DOHH2 (cell line): ENCODE measurements at regions not wholly inside any gene's neighbourhood (a gene's known extent, or its start where the extent isn't known, plus 50 kb on each side); places are given as distances from the start of the nearest gene placed in this dataset.

Source experiments
- H3F3A ChIP-seq: fragments of 200-600 bp; sonication (generic), shearing (Covaris generic); 2 replicates; pipeline ENCODE4 v1.6.0; 2016; ENCODE audit warnings: antibody characterized with exemption, mild to moderate bottlenecking; ENCODE audit not compliant: control insufficient read depth, insufficient read depth
- H3K27ac ChIP-seq: fragments of 200-600 bp; sonication (generic); 2 replicates; pipeline ENCODE4 v1.5.1; 2014; ENCODE audit warnings: low read depth, mild to moderate bottlenecking, low read length, moderate library complexity
- H3K27me3 ChIP-seq: fragments of 200-600 bp; sonication (generic); 2 replicates; pipeline ENCODE4 v1.6.1; 2014; ENCODE audit warnings: mild to moderate bottlenecking, low read length, mixed read lengths; ENCODE audit not compliant: control insufficient read depth
- H3K36me3 ChIP-seq: fragments of 200-600 bp; sonication (generic); 2 replicates; pipeline ENCODE4 v1.6.1; 2014; ENCODE audit warnings: mild to moderate bottlenecking, low read length, moderate library complexity, mixed read lengths; ENCODE audit not compliant: control insufficient read depth
- H3K4me1 ChIP-seq: fragments of 200-600 bp; sonication (generic); 2 replicates; pipeline ENCODE4 v1.6.1; 2014; ENCODE audit warnings: mild to moderate bottlenecking, low read length, mixed read lengths; ENCODE audit not compliant: control insufficient read depth
- H3K4me2 ChIP-seq: fragments of 200-600 bp; sonication (generic); 2 replicates; pipeline ENCODE4 v1.6.0; 2014; ENCODE audit warnings: mild to moderate bottlenecking, low read length, moderate library complexity
- H3K4me3 ChIP-seq: fragments of 200-600 bp; sonication (generic); 2 replicates; pipeline ENCODE4 v1.5.1; 2014; ENCODE audit warnings: mild to moderate bottlenecking, low read length, mixed read lengths
- H3K79me2 ChIP-seq: fragments of 200-600 bp; sonication (generic); 2 replicates; pipeline ENCODE4 v1.6.1; 2014; ENCODE audit warnings: mild to moderate bottlenecking, low read length, mixed read lengths; ENCODE audit not compliant: control insufficient read depth
- H3K9me2 ChIP-seq: fragments of 200-600 bp; sonication (generic); replicated peaks from 2 replicates; pipeline ENCODE4 v1.6.1; 2014; ENCODE audit warnings: mild to moderate bottlenecking, low read length, mixed read lengths; ENCODE audit not compliant: control insufficient read depth
- H3K9me3 ChIP-seq: fragments of 200-600 bp; sonication (generic); 2 replicates; pipeline ENCODE4 v1.6.1; 2014; ENCODE audit warnings: antibody characterized with exemption, low read length, mixed read lengths; ENCODE audit not compliant: control insufficient read depth, insufficient read depth
- H4K20me1 ChIP-seq: fragments of 200-600 bp; sonication (generic); 2 replicates; pipeline ENCODE4 v1.6.0; 2014; ENCODE audit warnings: low read depth, mild to moderate bottlenecking, antibody characterized with exemption, low read length, moderate library complexity; ENCODE audit not compliant: control insufficient read depth, insufficient read depth
- CTCF ChIP-seq: fragments of 200-600 bp; sonication (generic); IDR thresholded peaks from one replicate; pipeline ENCODE4 v1.5.1; 2014; ENCODE audit warnings: antibody characterized with exemption, mild to moderate bottlenecking, low read depth, low read length; ENCODE audit not compliant: poor library complexity, severe bottlenecking
- EZH2phosphoT487 ChIP-seq: fragments of 200-600 bp; sonication (generic); IDR thresholded peaks from 2 replicates; pipeline ENCODE4 v1.6.1; 2017; ENCODE audit warnings: borderline replicate concordance, mild to moderate bottlenecking, antibody characterized with exemption, low read length, moderate library complexity, mixed read lengths

GRCh38 chr11:103709371-103709770 is 327.1 kb upstream of the DDI1 start:
- H3K36me3 ChIP-seq: no peaks in the 10 kb centered on the region
- H3K4me1 ChIP-seq: no peaks in the 10 kb centered on the region
- no peaks in the 10 kb centered on the region for H3F3A ChIP-seq
- no peaks in the 10 kb centered on the region for H3K9me3 ChIP-seq
- H3K27me3 ChIP-seq: no peaks in the 10 kb centered on the region
- H4K20me1 ChIP-seq: no peaks in the 10 kb centered on the region
- no peak overlapping the region for H3K27ac ChIP-seq
- TF ChIP-seq EZH2phosphoT487 (no peak), CTCF (no peak)
- no peak overlapping the region for H3K4me2 ChIP-seq
- no peaks in the 10 kb centered on the region for H3K79me2 ChIP-seq
- H3K4me3 ChIP-seq: no peak overlapping the region
- H3K9me2 ChIP-seq: no peaks in the 10 kb centered on the region

GRCh38 chr11:103714246-103714645 is 322.2 kb upstream of the DDI1 start:
- no peak for TF ChIP-seq CTCF
- no peak for TF ChIP-seq EZH2phosphoT487
- Histone ChIP-seq H4K20me1 (no peaks in the 10 kb centered on the region), H3K4me2 (no peak overlapping the region), H3K27me3 (no peaks in the 10 kb centered on the region), H3K36me3 (no peaks in the 10 kb centered on the region), H3K9me2 (no peaks in the 10 kb centered on the region; the same call in 1 of the 2 replicates), H3K9me3 (no peaks in the 10 kb centered on the region), H3F3A (no peaks in the 10 kb centered on the region), H3K79me2 (no peaks in the 10 kb centered on the region), H3K4me1 (no peaks in the 10 kb centered on the region), H3K4me3 (no peak overlapping the region), H3K27ac (no peak overlapping the region)

- Histone ChIP-seq H3F3A (no peaks in the 10 kb centered on the region), H3K9me3 (no peaks in the 10 kb centered on the region), H3K4me3 (no peak overlapping the region), H3K9me2 (no peaks in the 10 kb centered on the region; the same call in 1 of the 2 replicates), H3K4me2 (no peak overlapping the region), H3K27ac (no peak overlapping the region), H3K4me1 (peaks cover 9% of the 10 kb centered on the region), H3K36me3 (no peaks in the 10 kb centered on the region), H3K79me2 (no peaks in the 10 kb centered on the region), H3K27me3 (no peaks in the 10 kb centered on the region), H4K20me1 (no peaks in the 10 kb centered on the region)
- no peak for TF ChIP-seq CTCF
- no peak for TF ChIP-seq EZH2phosphoT487
These were observed 320.1 kb upstream of the DDI1 start for GRCh38 chr11:103716363-103716762.

GRCh38 chr11:103727262-103727661 is 309.2 kb upstream of the DDI1 start:
- H3K27ac ChIP-seq: no peak overlapping the region
- H3K27me3 ChIP-seq: no peaks in the 10 kb centered on the region
- peaks cover 12% of the 10 kb centered on the region for H3K4me1 ChIP-seq
- H3K79me2 ChIP-seq: no peaks in the 10 kb centered on the region
- H3F3A ChIP-seq: no peaks in the 10 kb centered on the region
- no peaks in the 10 kb centered on the region for H3K9me2 ChIP-seq
- TF ChIP-seq EZH2phosphoT487 (no peak), CTCF (no peak)
- H3K4me3 ChIP-seq: no peak overlapping the region
- H4K20me1 ChIP-seq: no peaks in the 10 kb centered on the region
- no peaks in the 10 kb centered on the region for H3K36me3 ChIP-seq
- peaks cover 22% of the 10 kb centered on the region; the same call in 1 of the 2 replicates for H3K9me3 ChIP-seq
- no peak overlapping the region for H3K4me2 ChIP-seq
